Lower leg skin (tissue), 3 donors: ENCODE measurements at regions not wholly inside any gene's neighbourhood (a gene's known extent, or its start where the extent isn't known, plus 50 kb on each side); places are given as distances from the start of the nearest gene placed in this dataset.

ENCODE experiments used
- CTCF ChIP-seq, 3 donors: fragments of 450-650 bp; IDR thresholded peaks; one replicate each; pipeline ENCODE4 v1.5.1; 2016; ENCODE audit warnings: antibody characterized with exemption in 3 of 3, mild to moderate bottlenecking in 3 of 3, moderate library complexity in 2 of 3
- POLR2A ChIP-seq, 2 donors: fragments of 450-650 bp; IDR thresholded peaks; one replicate each; pipeline ENCODE4 v1.6.1; 2016 to 2017; ENCODE audit warnings: antibody characterized with exemption in 2 of 2, mild to moderate bottlenecking in 1 of 2, moderate library complexity in 1 of 2

GRCh38 chr1:223477456-223477855, 84.2 kb downstream of the CCDC185 start:
- no peak for TF ChIP-seq CTCF (IDR thresholded peaks at IDR 0.05)
- no peak for TF ChIP-seq POLR2A (IDR thresholded peaks at IDR 0.05)
